Tibial nerve (tissue), 4 donors: ENCODE measurements at regions not wholly inside any gene's neighbourhood (a gene's known extent, or its start where the extent isn't known, plus 50 kb on each side); places are given as distances from the start of the nearest gene placed in this dataset.

ENCODE experiments used
- DNase-seq, 2 donors: peaks; one replicate each; pipeline ENCODE4 v3.0.0-alpha.2; 2019; ENCODE audit warnings: low spot score in 2 of 2
- H3K27ac ChIP-seq, 4 donors: fragments of 200-600 bp; sonication (generic) in 3 of 4; one replicate each; pipeline ENCODE4 v1.5.1; 2017 to 2019; ENCODE audit warnings: mild to moderate bottlenecking in 1 of 4
- H3K27me3 ChIP-seq, 2 donors: fragments of 200-600 bp; sonication (generic) in 1 of 2; one replicate each; pipeline versions ENCODE4 v1.5.1 to v1.6.0; 2017 to 2019
- H3K36me3 ChIP-seq, 3 donors: fragments of 200-600 bp; sonication (generic); one replicate each; pipeline ENCODE4 v1.5.1; 2018 to 2019
- H3K4me1 ChIP-seq, 4 donors: fragments of 200-600 bp; sonication (generic) in 3 of 4; one replicate each; pipeline ENCODE4 v1.5.1; 2017 to 2019
- H3K4me3 ChIP-seq, 4 donors: fragments of 200-600 bp; sonication (generic) in 3 of 4; one replicate each; pipeline ENCODE4 v1.5.1; 2017 to 2019; ENCODE audit warnings: mild to moderate bottlenecking in 1 of 4, moderate library complexity in 1 of 4
- H3K9me3 ChIP-seq, 4 donors: fragments of 200-600 bp; sonication (generic) in 3 of 4; one replicate each; pipeline ENCODE4 v1.5.1; 2017 to 2019
- EP300 ChIP-seq, 2 donors: sonication (generic); formaldehyde crosslinking; IDR thresholded peaks; one replicate each; pipeline ENCODE4 v1.6.1; 2017; ENCODE audit warnings: antibody characterized with exemption in 2 of 2, mild to moderate bottlenecking in 1 of 2
- POLR2A ChIP-seq, 2 donors: fragments of 450-650 bp; IDR thresholded peaks; one replicate each; pipeline ENCODE4 v1.6.1; 2017; ENCODE audit warnings: antibody characterized with exemption in 2 of 2, mild to moderate bottlenecking in 2 of 2, moderate library complexity in 2 of 2
- WGBS, 2 donors: methylation state at CpG; one replicate each; pipeline ENCODE4 v1.1.5; 2018; 5-methylcytosine and 5-hydroxymethylcytosine counted together
- TF ChIP-seq, protein P1 (sequence below), 5 experiments: fragments of 200-600 bp in 3 of 5; fragments of 450-650 bp in 2 of 5; sonication (generic) in 3 of 5; IDR thresholded peaks; one replicate each; pipeline ENCODE4 v1.5.1; 2016 to 2019; ENCODE audit warnings: antibody characterized with exemption in 5 of 5, mild to moderate bottlenecking in 3 of 5, moderate library complexity in 2 of 5

DNA sequence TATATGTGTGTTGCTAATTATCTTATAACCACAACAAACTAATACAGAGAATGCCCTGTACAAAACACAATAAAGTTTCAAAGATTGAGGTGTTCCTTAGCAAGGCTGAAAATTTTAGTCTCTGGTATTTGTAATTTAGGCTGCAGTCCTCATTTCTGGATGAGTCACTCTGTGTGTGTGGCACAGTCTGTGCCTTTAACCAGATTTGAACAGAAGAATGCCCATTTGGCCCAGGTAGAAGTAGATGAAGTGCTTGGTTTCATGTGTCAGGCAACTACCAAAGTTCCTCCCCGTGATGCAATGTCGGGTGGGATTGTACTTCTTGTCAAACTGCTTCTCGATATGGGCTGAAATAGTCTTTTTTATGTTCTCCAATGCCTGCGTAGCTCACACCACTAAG is 91.6 kb upstream of the H2AZ1 start:
- Histone ChIP-seq H3K27ac (no peak overlapping the region), H3K4me1 (no peaks in the 10 kb centered on the region), H3K4me3 (no peak overlapping the region), H3K9me3 (peaks cover 0 to 10% (median 0%) of the 10 kb centered on the region in 4 donors), H3K27me3 (no peaks in the 10 kb centered on the region), H3K36me3 (no peaks in the 10 kb centered on the region)
- no peak for DNase-seq
- 92 to 93% methylated on average over 4 of the region's 4 CpGs for WGBS, 2 donors
- no peak for TF ChIP-seq EP300 (IDR thresholded peaks at IDR 0.05)
- TF ChIP-seq, protein P1, sequence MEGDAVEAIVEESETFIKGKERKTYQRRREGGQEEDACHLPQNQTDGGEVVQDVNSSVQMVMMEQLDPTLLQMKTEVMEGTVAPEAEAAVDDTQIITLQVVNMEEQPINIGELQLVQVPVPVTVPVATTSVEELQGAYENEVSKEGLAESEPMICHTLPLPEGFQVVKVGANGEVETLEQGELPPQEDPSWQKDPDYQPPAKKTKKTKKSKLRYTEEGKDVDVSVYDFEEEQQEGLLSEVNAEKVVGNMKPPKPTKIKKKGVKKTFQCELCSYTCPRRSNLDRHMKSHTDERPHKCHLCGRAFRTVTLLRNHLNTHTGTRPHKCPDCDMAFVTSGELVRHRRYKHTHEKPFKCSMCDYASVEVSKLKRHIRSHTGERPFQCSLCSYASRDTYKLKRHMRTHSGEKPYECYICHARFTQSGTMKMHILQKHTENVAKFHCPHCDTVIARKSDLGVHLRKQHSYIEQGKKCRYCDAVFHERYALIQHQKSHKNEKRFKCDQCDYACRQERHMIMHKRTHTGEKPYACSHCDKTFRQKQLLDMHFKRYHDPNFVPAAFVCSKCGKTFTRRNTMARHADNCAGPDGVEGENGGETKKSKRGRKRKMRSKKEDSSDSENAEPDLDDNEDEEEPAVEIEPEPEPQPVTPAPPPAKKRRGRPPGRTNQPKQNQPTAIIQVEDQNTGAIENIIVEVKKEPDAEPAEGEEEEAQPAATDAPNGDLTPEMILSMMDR (IDR thresholded peaks at IDR 0.05), result no peak
- no peak for TF ChIP-seq POLR2A (IDR thresholded peaks at IDR 0.05)

DNA sequence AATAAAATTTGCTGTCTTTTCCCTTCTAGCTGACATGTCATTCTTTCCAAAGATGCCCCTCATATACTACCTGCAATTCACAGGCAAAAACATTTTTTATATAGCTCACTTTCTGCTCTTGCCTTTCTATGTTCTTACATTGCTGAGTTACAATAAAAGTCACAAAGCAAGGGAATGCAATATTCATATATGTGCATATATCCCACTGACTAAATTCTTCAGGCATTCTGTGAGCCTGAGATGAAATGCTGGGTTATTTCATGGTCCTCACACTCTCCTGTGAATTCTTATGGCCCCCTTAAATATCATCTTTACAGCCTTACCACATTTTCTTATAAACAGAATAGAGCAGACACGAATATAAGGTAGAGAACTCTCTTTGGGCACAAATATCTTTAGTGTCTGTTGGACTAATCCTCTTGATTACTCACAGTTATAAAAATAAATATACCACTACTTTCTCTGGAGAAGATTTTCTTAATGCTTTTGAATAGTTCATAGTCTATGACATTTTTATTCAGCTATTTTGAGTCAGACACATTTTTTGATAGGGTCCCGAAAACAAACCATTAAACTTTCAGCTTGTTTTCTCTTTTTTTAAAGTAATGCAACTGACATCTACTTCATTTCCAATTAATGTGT is 84.1 kb upstream of the H2AZ1 start:
- H3K27me3 ChIP-seq, result no peaks in the 10 kb centered on the region
- peaks cover 0 to 9% (median 0%) of the 10 kb centered on the region in 4 donors for H3K9me3 ChIP-seq
- DNase-seq, result no peak
- no peak overlapping the region for H3K27ac ChIP-seq
- H3K4me3 ChIP-seq, result no peak overlapping the region
- no peaks in the 10 kb centered on the region for H3K4me1 ChIP-seq
- no peak for TF ChIP-seq EP300 (IDR thresholded peaks at IDR 0.05)
- TF ChIP-seq, protein P1 (IDR thresholded peaks at IDR 0.05), result no peak
- no peak for TF ChIP-seq POLR2A (IDR thresholded peaks at IDR 0.05)
- 65 to 75% methylated on average over 2 of the region's 2 CpGs for WGBS, 2 donors
- no peaks in the 10 kb centered on the region for H3K36me3 ChIP-seq

GRCh38 chr4:100026066-100026465 is 76.0 kb upstream of the H2AZ1 start:
- no peaks in the 10 kb centered on the region for H3K9me3 ChIP-seq
- DNase-seq, result no peak
- no peaks in the 10 kb centered on the region for H3K4me1 ChIP-seq
- no peaks in the 10 kb centered on the region for H3K36me3 ChIP-seq
- no peak overlapping the region for H3K4me3 ChIP-seq
- no peak overlapping the region for H3K27ac ChIP-seq
- no peak for TF ChIP-seq EP300 (IDR thresholded peaks at IDR 0.05)
- TF ChIP-seq POLR2A (IDR thresholded peaks at IDR 0.05), result no peak
- TF ChIP-seq, protein P1 (IDR thresholded peaks at IDR 0.05), result no peak
- H3K27me3 ChIP-seq, result no peaks in the 10 kb centered on the region
- 92 to 97% methylated on average over 5 of the region's 5 CpGs for WGBS, 2 donors

- Histone ChIP-seq H3K4me3 (no peak overlapping the region), H3K27ac (no peak overlapping the region), H3K36me3 (no peaks in the 10 kb centered on the region), H3K27me3 (no peaks in the 10 kb centered on the region), H3K9me3 (no peaks in the 10 kb centered on the region), H3K4me1 (no peaks in the 10 kb centered on the region)
- TF ChIP-seq, protein P1 (IDR thresholded peaks at IDR 0.05), result no peak
- TF ChIP-seq EP300 (IDR thresholded peaks at IDR 0.05), result no peak
- TF ChIP-seq POLR2A (IDR thresholded peaks at IDR 0.05), result no peak
- no peak for DNase-seq
Measured at GRCh38 chr4:100023800-100024199, 73.7 kb upstream of the H2AZ1 start.

DNA sequence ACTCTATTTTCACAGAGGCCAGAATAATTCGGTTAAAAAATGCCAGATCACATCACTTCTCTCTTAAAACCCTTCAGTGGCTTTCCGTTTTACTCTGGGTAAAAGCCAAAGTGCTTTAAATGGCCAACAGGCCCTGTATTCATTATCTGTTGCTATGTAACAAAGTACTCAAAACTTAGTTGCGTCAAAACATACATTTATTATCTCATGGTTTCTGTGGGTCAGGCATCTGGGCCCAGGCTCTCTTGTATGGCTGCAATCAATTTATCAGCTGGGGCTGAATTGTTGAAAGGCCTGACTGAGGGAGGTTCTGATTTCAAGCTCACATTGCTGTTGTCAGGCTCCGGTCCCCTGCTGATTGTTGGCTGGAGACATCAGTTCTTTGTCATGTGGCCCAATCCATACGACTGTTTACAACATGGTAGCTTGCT is 72.7 kb upstream of the H2AZ1 start:
- no peaks in the 10 kb centered on the region for H3K4me1 ChIP-seq
- H3K27ac ChIP-seq, result no peak overlapping the region
- no peak overlapping the region for H3K4me3 ChIP-seq
- TF ChIP-seq POLR2A (IDR thresholded peaks at IDR 0.05) (no peak), EP300 (IDR thresholded peaks at IDR 0.05) (no peak)
- TF ChIP-seq, protein P1 (IDR thresholded peaks at IDR 0.05), result no peak
- DNase-seq, result no peak
- no peaks in the 10 kb centered on the region for H3K36me3 ChIP-seq
- H3K27me3 ChIP-seq, result no peaks in the 10 kb centered on the region
- no peaks in the 10 kb centered on the region for H3K9me3 ChIP-seq
- 34 to 36% methylated on average over 5 of the region's 5 CpGs for WGBS, 2 donors
